Gastroesophageal sphincter (tissue), 3 donors: ENCODE measurements at regions not wholly inside any gene's neighbourhood (a gene's known extent, or its start where the extent isn't known, plus 50 kb on each side); places are given as distances from the start of the nearest gene placed in this dataset.

ENCODE experiments used
- CTCF ChIP-seq, 4 experiments: fragments of 200-600 bp in 2 of 4; fragments of 450-650 bp in 2 of 4; sonication (generic) in 1 of 4; IDR thresholded peaks; one replicate each; pipeline ENCODE4 v1.5.1; 2017 to 2019; ENCODE audit warnings: antibody characterized with exemption in 4 of 4, mild to moderate bottlenecking in 2 of 4, moderate library complexity in 2 of 4
- EP300 ChIP-seq: sonication (generic); formaldehyde crosslinking; IDR thresholded peaks from one replicate; pipeline ENCODE4 v1.6.1; 2017; ENCODE audit warnings: antibody characterized with exemption, mild to moderate bottlenecking
- POLR2A ChIP-seq, 2 donors: fragments of 450-650 bp; IDR thresholded peaks; one replicate each; pipeline ENCODE4 v1.6.1; 2017; ENCODE audit warnings: antibody characterized with exemption in 2 of 2, mild to moderate bottlenecking in 2 of 2, moderate library complexity in 1 of 2
- POLR2AphosphoS5 ChIP-seq: sonication (generic); formaldehyde crosslinking; IDR thresholded peaks from one replicate; pipeline ENCODE4 v1.6.1; 2017; ENCODE audit warnings: antibody characterized with exemption

GRCh38 chr5:129405222-129405621, 54.9 kb upstream of the ADAMTS19 start:
- TF ChIP-seq CTCF (IDR thresholded peaks at IDR 0.05): no peak
- no peak for TF ChIP-seq POLR2A (IDR thresholded peaks at IDR 0.05)
- TF ChIP-seq EP300: no peak
- no peak for TF ChIP-seq POLR2AphosphoS5
